CD4-positive, alpha-beta T cell (primary cell): ENCODE measurements at regions not wholly inside any gene's neighbourhood (a gene's known extent, or its start where the extent isn't known, plus 50 kb on each side); places are given as distances from the start of the nearest gene placed in this dataset.

Experiments
- ATAC-seq: fragments of 200-7000 bp; cut with Tn5 transposase; one replicate; pipeline ENCODE4 v1.10.0; 2022; ENCODE audit warnings: mild to moderate bottlenecking; ENCODE audit not compliant: poor library complexity
- CTCF ChIA-PET: fragments of 350-600 bp; sonication (Branson Sonifier 250); formaldehyde crosslinking; loops from one replicate; lab custom pipeline; 2021; ENCODE audit warnings: antibody characterized with exemption, inconsistent platforms; lab: Charles Lee
- POLR2A ChIA-PET: fragments of 350-600 bp; sonication (Branson Sonifier 250); formaldehyde crosslinking; loops from one replicate; lab custom pipeline; 2021; ENCODE audit warnings: antibody characterized with exemption, inconsistent platforms; lab: Charles Lee
- DNase-seq, 14 experiments: peaks; one replicate each; pipeline ENCODE4 v3.0.0-alpha.2; 2013 to 2020; ENCODE audit warnings: mixed read lengths in 2 of 14
- H3K27ac ChIP-seq, 2 donors: one replicate each; pipeline versions ENCODE4 v1.5.1 to v1.7.0; 2013; ENCODE audit warnings: low read length in 2 of 2, low read depth in 1 of 2, mild to moderate bottlenecking in 1 of 2
- H3K27me3 ChIP-seq, 2 experiments: 1 replicate in 1 of 2; 2 replicates in 1 of 2; pipeline versions ENCODE4 v1.6.1 to v1.7.0; 2013; ENCODE audit warnings: low read length in 2 of 2, control low read depth in 1 of 2, mild to moderate bottlenecking in 1 of 2, moderate library complexity in 1 of 2; ENCODE audit not compliant: insufficient read depth in 2 of 2, control insufficient read depth in 1 of 2
- H3K36me3 ChIP-seq: one replicate; pipeline ENCODE4 v1.6.1; 2013; ENCODE audit warnings: low read length, control low read depth; ENCODE audit not compliant: insufficient read depth
- H3K4me1 ChIP-seq: one replicate; pipeline ENCODE4 v1.6.1; 2013; ENCODE audit warnings: low read length, control low read depth; ENCODE audit not compliant: insufficient read depth
- H3K4me3 ChIP-seq: one replicate; pipeline ENCODE4 v1.5.1; 2013; ENCODE audit warnings: mild to moderate bottlenecking, low read length, moderate library complexity
- H3K9me3 ChIP-seq, 2 experiments: 1 replicate in 1 of 2; 2 replicates in 1 of 2; pipeline versions ENCODE4 v1.6.1 to v1.7.0; 2013; ENCODE audit warnings: low read length in 2 of 2, mild to moderate bottlenecking in 2 of 2, control low read depth in 1 of 2, moderate library complexity in 1 of 2; ENCODE audit not compliant: control insufficient read depth in 1 of 2, insufficient read depth in 1 of 2
- H3K27ac Mint-ChIP-seq: one replicate; pipeline ENCODE4 v1.8.0; 2020; ENCODE audit warnings: mixed read lengths
- H3K27me3 Mint-ChIP-seq: one replicate; pipeline ENCODE4 v1.8.0; 2021; ENCODE audit warnings: mixed read lengths
- H3K36me3 Mint-ChIP-seq: one replicate; pipeline ENCODE4 v1.8.0; 2021; ENCODE audit warnings: low read depth, mixed read lengths
- H3K4me1 Mint-ChIP-seq: one replicate; pipeline ENCODE4 v1.8.0; 2021; ENCODE audit warnings: low read depth, mixed read lengths
- H3K4me3 Mint-ChIP-seq: one replicate; pipeline ENCODE4 v1.8.0; 2020; ENCODE audit warnings: mild to moderate bottlenecking, mixed read lengths
- H3K9me3 Mint-ChIP-seq: one replicate; pipeline ENCODE4 v1.8.0; 2020; ENCODE audit warnings: mixed read lengths
- CTCF ChIP-seq: fragments of 200-600 bp; IDR thresholded peaks from one replicate; pipeline ENCODE4 v1.8.0; 2022; ENCODE audit warnings: antibody characterized with exemption, mild to moderate bottlenecking
- intact Hi-C, 2 experiments: fragments of 100-400 bp; cut with DNase I in 1 of 2; cut with micrococcal nuclease in 1 of 2; formaldehyde crosslinking; loops; one replicate each; pipeline versions ENCODE4 v1.15.1 to v1.9.0; 2023 to 2025; cut with DNase I, micrococcal nuclease

DNA sequence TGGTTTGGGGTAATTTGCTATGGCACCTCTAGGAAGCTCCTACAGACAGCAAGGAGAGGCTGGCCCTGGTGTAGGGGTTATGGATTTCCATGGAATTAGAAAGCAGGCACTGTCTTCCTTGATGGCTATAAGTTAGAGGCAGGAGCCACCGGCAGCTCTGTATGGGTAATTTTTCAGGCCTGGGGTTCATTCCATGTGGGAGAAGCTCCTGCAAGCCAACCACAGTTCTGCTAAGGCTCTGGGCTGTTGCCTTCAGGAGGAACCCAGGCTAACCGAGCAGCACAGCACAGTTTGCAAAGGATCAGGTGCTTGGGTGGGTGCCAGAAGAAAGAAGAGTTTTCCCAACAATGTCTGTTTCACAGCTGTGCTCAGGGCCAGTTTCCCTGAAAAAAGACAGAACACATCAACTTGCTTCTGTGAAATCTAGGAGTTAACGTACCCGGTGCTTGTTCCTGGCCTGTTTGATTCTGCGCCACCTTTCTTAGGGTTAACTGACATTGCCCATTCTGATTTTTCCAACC is 162.8 kb upstream of the MYLIP start:
- H3K36me3 Mint-ChIP-seq, result no peaks in the 10 kb centered on the region
- no peak overlapping the region for H3K4me3 Mint-ChIP-seq
- H3K9me3 Mint-ChIP-seq, result no peaks in the 10 kb centered on the region
- no peaks in the 10 kb centered on the region for H3K27me3 Mint-ChIP-seq
- no peak for TF ChIP-seq CTCF
- H3K4me1 Mint-ChIP-seq, result peaks cover 9% of the 10 kb centered on the region
- Histone ChIP-seq H3K4me3 (no peak overlapping the region), H3K4me1 (no peaks in the 10 kb centered on the region), H3K36me3 (no peaks in the 10 kb centered on the region), H3K27ac (no peak overlapping the region), H3K9me3 (no peaks in the 10 kb centered on the region), H3K27me3 (no peaks in the 10 kb centered on the region)
- H3K27ac Mint-ChIP-seq, result no peak overlapping the region
- CTCF ChIA-PET, result no interaction called here
- ATAC-seq, result no peak
- POLR2A ChIA-PET, result no interaction called here
- intact Hi-C loops, result no loop called here
- no peak for DNase-seq

DNA sequence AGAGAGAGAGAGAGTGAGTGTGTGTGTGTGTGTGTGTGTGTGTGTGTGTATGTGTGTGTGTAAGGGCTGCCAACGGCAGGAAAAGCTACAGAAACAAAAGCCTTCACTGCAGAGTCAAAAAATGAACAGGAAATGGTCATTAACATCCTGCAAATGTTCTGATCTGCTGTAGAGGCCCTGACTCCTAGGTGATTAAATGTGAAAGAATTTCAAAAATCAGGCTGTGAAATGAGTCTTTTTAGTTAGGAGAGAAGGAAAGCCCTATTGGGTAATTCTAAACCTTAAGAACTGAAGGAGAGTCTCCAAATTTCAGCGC is 166.5 kb upstream of the MYLIP start:
- Mint-ChIP-seq H3K27me3 (no peaks in the 10 kb centered on the region), H3K36me3 (no peaks in the 10 kb centered on the region), H3K4me1 (peaks cover 9% of the 10 kb centered on the region), H3K9me3 (no peaks in the 10 kb centered on the region), H3K4me3 (no peak overlapping the region), H3K27ac (no peak overlapping the region)
- DNase-seq (peak in 1 of 14 experiments; percentile 7), ATAC-seq (no peak)
- Histone ChIP-seq H3K27ac (no peak overlapping the region), H3K36me3 (no peaks in the 10 kb centered on the region), H3K9me3 (no peaks in the 10 kb centered on the region), H3K27me3 (no peaks in the 10 kb centered on the region), H3K4me3 (no peak overlapping the region), H3K4me1 (no peaks in the 10 kb centered on the region)
- CTCF ChIA-PET, result no interaction called here
- intact Hi-C loops, result no loop called here
- POLR2A ChIA-PET, result no interaction called here
- no peak for TF ChIP-seq CTCF

DNA sequence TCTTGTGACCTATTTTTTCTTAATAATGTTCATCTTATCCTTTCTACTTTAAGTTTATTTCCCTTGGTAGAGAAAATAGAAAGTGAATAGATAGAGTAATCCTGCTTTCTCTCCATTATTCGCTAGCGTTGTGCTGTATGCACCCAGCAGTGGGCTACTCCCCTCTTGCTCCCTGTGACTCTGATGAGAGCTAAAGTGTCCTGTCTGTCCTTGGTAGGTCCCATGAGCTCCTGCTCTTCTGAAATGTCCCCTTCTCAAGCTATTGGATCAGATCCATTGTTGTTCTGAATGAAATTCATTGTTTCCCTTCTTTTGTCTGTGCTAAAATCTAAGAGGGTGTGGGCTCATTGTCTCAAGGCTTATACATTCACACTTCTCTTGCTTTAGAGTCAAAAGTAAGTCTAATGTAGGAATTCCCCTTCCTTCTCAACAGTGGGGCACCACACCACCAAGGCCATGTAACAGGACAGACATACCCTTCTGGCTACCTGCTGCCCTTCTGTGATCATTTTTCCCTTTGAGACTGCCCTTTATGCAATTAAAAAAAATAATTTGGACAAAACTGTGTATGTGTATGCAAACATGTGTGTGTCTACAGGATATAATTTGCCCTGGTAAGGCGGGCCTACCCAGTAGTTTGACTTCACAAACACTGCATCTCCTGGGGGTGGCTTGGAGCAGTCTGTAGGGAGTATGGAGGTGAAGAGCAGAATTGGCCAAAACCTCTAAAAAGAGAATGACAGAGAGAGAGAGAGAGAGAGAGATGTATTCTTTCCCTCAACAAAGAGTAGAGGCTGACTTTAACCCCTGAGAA is 167.0 kb upstream of the MYLIP start:
- Histone ChIP-seq H3K4me3 (no peak overlapping the region), H3K27me3 (no peaks in the 10 kb centered on the region), H3K27ac (no peak overlapping the region), H3K36me3 (no peaks in the 10 kb centered on the region), H3K9me3 (no peaks in the 10 kb centered on the region), H3K4me1 (no peaks in the 10 kb centered on the region)
- Mint-ChIP-seq H3K9me3 (no peaks in the 10 kb centered on the region), H3K27me3 (no peaks in the 10 kb centered on the region), H3K36me3 (no peaks in the 10 kb centered on the region), H3K4me1 (peaks cover 9% of the 10 kb centered on the region), H3K27ac (no peak overlapping the region), H3K4me3 (no peak overlapping the region)
- no peak for TF ChIP-seq CTCF
- POLR2A ChIA-PET, result no interaction called here
- no peak for ATAC-seq
- CTCF ChIA-PET, result no interaction called here
- DNase-seq, result no peak
- intact Hi-C loops, result no loop called here
